ENCODE measurements at regions not wholly inside any gene's neighbourhood (a gene's known extent, or its start where the extent isn't known, plus 50 kb on each side); places are given as distances from the start of the nearest gene placed in this dataset.

DNA sequence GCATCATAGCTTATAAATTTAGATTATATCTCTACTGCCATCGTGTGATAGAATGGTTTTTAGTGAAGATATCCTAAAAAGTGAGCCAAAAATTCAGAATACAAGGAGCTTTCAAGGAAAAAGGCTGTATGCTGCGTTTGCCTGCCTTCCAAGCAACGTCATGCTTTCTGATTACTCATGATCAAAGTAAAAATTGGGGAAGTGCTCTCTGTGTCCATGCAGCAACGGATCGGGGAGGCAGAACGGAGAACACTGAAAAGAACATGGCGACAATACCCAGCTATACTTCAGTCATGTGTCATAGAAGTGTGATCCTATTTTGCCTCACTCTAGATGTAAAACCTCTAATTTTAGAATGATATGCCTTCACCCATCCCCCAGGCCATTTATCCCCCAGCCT is 185.7 kb downstream of the SUCLG1 start:
- TF ChIP-seq, protein P1, sequence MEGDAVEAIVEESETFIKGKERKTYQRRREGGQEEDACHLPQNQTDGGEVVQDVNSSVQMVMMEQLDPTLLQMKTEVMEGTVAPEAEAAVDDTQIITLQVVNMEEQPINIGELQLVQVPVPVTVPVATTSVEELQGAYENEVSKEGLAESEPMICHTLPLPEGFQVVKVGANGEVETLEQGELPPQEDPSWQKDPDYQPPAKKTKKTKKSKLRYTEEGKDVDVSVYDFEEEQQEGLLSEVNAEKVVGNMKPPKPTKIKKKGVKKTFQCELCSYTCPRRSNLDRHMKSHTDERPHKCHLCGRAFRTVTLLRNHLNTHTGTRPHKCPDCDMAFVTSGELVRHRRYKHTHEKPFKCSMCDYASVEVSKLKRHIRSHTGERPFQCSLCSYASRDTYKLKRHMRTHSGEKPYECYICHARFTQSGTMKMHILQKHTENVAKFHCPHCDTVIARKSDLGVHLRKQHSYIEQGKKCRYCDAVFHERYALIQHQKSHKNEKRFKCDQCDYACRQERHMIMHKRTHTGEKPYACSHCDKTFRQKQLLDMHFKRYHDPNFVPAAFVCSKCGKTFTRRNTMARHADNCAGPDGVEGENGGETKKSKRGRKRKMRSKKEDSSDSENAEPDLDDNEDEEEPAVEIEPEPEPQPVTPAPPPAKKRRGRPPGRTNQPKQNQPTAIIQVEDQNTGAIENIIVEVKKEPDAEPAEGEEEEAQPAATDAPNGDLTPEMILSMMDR (IDR thresholded peaks at IDR 0.05; ENCODE audit: extremely low read depth, insufficient read depth, missing control alignments) = no peak
- no peak for DNase-seq (ENCODE audit: low spot score)
- in situ Hi-C loops (cut with MboI; ENCODE audit: low pct_unique_long_range_greater_than_20kb, low sequenced_read_pairs, unreplicated experiment) = no loop called here

DNA sequence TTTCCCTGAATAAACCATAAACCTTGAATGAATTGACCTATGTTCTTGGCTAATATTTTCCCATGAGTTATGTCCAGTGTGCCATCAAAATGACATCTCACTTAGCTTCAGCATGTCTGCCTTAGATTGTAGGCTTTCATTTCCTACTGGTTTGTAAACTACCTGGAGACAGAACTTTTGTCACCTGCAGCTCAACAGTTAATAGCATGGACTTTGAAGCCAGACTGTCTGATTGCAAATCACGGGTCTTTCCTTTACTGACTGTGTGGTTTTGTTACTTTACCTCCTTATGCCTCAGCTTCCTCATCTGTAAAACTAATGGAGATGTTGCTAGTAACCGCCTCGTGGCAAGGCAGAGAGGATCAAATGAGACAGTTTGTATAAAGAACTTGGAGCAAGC is 187.1 kb downstream of the SUCLG1 start:
- in situ Hi-C loops (cut with MboI; ENCODE audit: low pct_unique_long_range_greater_than_20kb, low sequenced_read_pairs, unreplicated experiment) = no loop called here
- TF ChIP-seq, protein P1 (IDR thresholded peaks at IDR 0.05; ENCODE audit: extremely low read depth, insufficient read depth, missing control alignments) = no peak
- DNase-seq (ENCODE audit: low spot score) = no peak

DNA sequence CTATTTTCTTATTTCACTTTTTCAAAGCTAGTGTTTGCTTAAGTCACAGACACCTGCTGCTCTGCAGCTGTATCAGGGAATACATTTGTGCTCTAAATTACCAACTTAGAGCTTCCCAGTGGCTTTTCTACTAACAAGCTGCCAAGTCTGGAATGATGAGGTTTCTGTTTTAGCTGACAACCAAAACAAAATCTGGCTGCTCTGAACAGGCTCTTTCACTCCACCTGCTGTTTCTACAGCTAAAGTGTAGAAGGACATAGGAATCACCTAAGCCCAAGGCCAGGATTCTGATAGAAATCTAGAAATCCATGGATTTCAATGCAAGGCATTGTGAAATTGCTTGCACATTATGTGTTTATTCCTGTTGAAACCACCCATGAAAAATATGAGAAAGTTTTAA is 201.2 kb downstream of the SUCLG1 start:
- no peak for DNase-seq (ENCODE audit: low spot score)
- in situ Hi-C loops (cut with MboI; ENCODE audit: low pct_unique_long_range_greater_than_20kb, low sequenced_read_pairs, unreplicated experiment) = no loop called here
- TF ChIP-seq, protein P1 (IDR thresholded peaks at IDR 0.05; ENCODE audit: extremely low read depth, insufficient read depth, missing control alignments) = peak; percentile 7

DNA sequence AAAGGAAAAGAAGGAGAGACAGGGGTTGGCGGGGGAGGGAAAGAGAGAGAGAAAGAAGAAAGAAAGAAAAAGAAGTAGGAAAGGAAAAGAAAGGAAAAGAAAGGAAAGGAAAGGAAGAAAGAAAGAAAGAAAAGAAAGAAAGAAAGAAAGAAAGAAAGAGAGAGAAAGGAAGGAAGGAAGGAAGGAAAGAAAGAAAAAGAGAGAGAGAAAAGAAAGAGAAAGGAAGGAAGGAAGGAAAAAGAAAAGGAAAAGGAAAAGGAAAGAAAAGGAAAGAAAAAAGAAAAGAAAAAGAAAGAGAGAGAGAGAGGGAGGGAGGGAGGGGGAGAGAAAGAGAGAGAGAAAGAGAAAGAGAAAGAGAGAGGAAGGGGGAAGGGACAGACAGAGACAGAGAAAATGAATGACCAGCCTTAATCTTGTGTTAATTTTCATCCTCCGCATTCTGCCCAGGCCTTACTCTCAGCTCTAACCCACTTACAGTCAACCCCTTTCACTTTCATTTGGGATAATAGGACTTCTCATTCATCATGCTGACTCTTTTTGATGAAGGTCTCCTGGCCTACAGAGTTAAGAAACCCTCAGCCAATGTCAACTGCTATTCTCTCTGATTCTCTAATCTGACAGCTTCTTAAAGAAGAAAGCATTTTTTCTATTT is 207.3 kb downstream of the SUCLG1 start:
- DNase-seq (ENCODE audit: low spot score) = no peak
- in situ Hi-C loops (cut with MboI; ENCODE audit: low pct_unique_long_range_greater_than_20kb, low sequenced_read_pairs, unreplicated experiment) = no loop called here
- TF ChIP-seq, protein P1 (IDR thresholded peaks at IDR 0.05; ENCODE audit: extremely low read depth, insufficient read depth, missing control alignments) = no peak

DNA sequence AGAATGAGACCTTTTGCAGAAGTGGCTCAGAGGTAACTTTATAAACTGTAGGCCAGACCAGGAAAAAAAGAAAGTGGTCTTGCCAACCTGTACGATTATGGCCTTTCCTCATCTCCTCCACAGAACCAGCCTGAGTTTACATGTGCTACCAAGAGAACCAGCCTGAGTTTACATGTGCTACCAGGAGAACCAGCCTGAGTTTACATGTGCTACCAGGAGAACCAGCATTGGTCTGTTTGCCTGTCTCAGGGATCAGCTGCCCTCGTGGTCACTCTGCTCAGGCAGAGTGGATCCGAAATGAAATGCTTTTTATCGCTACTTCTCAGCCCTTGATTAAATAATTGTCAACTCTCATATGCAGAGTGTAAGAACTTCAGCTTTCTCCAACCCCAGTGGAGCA is 209.9 kb downstream of the SUCLG1 start:
- in situ Hi-C loops (cut with MboI; ENCODE audit: low pct_unique_long_range_greater_than_20kb, low sequenced_read_pairs, unreplicated experiment) = no loop called here
- no peak for DNase-seq (ENCODE audit: low spot score)
- TF ChIP-seq, protein P1 (IDR thresholded peaks at IDR 0.05; ENCODE audit: extremely low read depth, insufficient read depth, missing control alignments) = no peak

DNA sequence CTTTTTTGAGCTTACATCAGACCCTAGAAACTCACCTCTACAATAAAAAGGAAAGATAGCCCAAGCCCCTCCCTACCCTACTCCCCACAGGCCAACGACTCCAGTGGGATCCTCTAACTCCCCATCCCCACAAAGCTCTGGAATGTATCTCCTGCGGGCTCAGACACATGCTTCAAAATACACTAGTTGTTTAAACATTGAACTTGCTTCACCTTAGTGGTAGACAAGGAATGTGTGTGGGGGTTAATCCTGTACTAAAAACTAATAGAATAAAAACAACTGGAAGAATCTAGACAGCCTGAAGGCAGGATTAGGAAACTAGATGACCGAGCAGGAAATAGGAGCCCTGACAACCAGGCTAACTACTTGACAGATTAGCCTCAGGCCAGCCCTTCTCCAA is 211.5 kb downstream of the SUCLG1 start:
- in situ Hi-C loops (cut with MboI; ENCODE audit: low pct_unique_long_range_greater_than_20kb, low sequenced_read_pairs, unreplicated experiment) = no loop called here
- DNase-seq (ENCODE audit: low spot score) = no peak
- TF ChIP-seq, protein P1 (IDR thresholded peaks at IDR 0.05; ENCODE audit: extremely low read depth, insufficient read depth, missing control alignments) = no peak

Data from GM13977 (cell line).